Psoas muscle (tissue), 7 donors: ENCODE measurements at regions not wholly inside any gene's neighbourhood (a gene's known extent, or its start where the extent isn't known, plus 50 kb on each side); places are given as distances from the start of the nearest gene placed in this dataset.

ENCODE experiments used
- ATAC-seq, 4 donors: fragments of 200-7000 bp; cut with Tn5 transposase; one replicate each; pipeline ENCODE4 v1.9.1; 2020; ENCODE audit warnings: moderate library complexity in 3 of 4, mild to moderate bottlenecking in 2 of 4
- DNase-seq, 2 donors: peaks; one replicate each; pipeline ENCODE4 v3.0.0-alpha.2; 2020
- H3K27ac ChIP-seq: fragments of 200-600 bp; one replicate; pipeline ENCODE4 v1.8.0; 2022
- H3K27me3 ChIP-seq, 3 donors: fragments of 200-600 bp in 1 of 3; one replicate each; pipeline versions ENCODE4 v1.6.1 to v1.8.0; 2013 to 2022; ENCODE audit warnings: low read length in 2 of 3, mild to moderate bottlenecking in 2 of 3, moderate library complexity in 1 of 3; ENCODE audit not compliant: insufficient read depth in 3 of 3
- H3K36me3 ChIP-seq, 2 donors: fragments of 200-600 bp in 1 of 2; one replicate each; pipeline versions ENCODE4 v1.6.1 to v1.8.0; 2013 to 2022; ENCODE audit warnings: low read depth in 1 of 2, mild to moderate bottlenecking in 1 of 2, moderate library complexity in 1 of 2; ENCODE audit not compliant: insufficient read depth in 1 of 2
- H3K4me1 ChIP-seq: fragments of 200-600 bp; one replicate; pipeline ENCODE4 v1.8.0; 2022
- H3K4me3 ChIP-seq: fragments of 200-600 bp; one replicate; pipeline ENCODE4 v1.8.0; 2022; ENCODE audit warnings: mild to moderate bottlenecking
- H3K9me3 ChIP-seq: fragments of 200-600 bp; one replicate; pipeline ENCODE4 v1.8.0; 2022
- whole genome bisulfite sequencing, 3 donors: extraction: QIAGEN DNeasy Blood & Tissue Kit; methylation state at CpG; one replicate each; pipeline versions ENCODE4 v1.1.6 to v1.1.7; 2013; 5-methylcytosine and 5-hydroxymethylcytosine counted together
- intact Hi-C, 2 donors: fragments of 100-400 bp; cut with DNase I; formaldehyde crosslinking; loops; one replicate each; pipeline versions ENCODE4 v1.11.0 to v1.14.2; 2022
- TF ChIP-seq, protein P1 (sequence below): fragments of 200-600 bp; IDR thresholded peaks from one replicate; pipeline ENCODE4 v1.8.0; 2022; ENCODE audit warnings: antibody characterized with exemption
- donor health status: healthy with polysubstance abuse.
- donor health status: DM: no; HTN: no; CAD: no; lungs with moderate emphysema.
- donor health status: Bipolar disorder and iron deficiency.
- donor health status: healthy.
- donor health status: DM: yes; HTN: yes; CAD: no.
- donor health status: DM: no; HTN: no; CAD: no.
- donor health status: DM: yes; HTN: yes; CAD: no.

DNA sequence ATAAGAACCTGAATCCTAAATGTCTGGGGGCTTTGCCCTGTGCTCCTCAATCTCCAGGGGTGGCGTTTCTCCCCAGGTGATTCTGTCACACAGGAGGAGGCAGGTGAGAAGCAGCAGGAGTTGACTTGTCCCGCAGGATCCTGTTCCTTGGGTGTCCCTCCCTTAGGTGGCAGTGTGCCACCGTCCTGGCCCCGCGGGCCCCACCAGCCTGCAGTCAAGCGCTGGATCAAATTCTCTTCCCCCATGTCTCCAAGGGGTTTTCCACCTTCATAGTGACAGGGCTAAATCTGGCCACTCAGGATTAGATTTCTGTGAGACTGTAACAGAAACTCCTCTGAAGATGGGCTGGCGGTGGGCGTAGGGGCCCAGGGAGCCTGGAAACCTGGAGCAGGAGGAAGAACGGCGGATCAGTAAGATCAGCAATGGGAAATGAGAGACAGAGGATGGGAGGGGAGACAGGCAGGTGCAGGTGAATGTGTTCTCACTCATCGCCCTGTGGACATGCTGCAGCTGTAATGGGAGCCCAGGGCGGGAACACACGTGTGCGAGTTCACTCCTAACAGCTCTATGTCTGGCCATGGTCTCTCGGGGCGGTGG, 329.2 kb upstream of the COBL start:
- TF ChIP-seq, protein P1, sequence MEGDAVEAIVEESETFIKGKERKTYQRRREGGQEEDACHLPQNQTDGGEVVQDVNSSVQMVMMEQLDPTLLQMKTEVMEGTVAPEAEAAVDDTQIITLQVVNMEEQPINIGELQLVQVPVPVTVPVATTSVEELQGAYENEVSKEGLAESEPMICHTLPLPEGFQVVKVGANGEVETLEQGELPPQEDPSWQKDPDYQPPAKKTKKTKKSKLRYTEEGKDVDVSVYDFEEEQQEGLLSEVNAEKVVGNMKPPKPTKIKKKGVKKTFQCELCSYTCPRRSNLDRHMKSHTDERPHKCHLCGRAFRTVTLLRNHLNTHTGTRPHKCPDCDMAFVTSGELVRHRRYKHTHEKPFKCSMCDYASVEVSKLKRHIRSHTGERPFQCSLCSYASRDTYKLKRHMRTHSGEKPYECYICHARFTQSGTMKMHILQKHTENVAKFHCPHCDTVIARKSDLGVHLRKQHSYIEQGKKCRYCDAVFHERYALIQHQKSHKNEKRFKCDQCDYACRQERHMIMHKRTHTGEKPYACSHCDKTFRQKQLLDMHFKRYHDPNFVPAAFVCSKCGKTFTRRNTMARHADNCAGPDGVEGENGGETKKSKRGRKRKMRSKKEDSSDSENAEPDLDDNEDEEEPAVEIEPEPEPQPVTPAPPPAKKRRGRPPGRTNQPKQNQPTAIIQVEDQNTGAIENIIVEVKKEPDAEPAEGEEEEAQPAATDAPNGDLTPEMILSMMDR = no peak
- Histone ChIP-seq H3K4me1 (no peaks in the 10 kb centered on the region), H3K36me3 (no peaks in the 10 kb centered on the region), H3K27me3 (no peaks in the 10 kb centered on the region), H3K4me3 (no peak overlapping the region), H3K9me3 (no peaks in the 10 kb centered on the region), H3K27ac (no peak overlapping the region)
- DNase-seq (no peak), ATAC-seq (no peak)
- 83 to 86% (median 85%) methylated on average over 16 of the region's 16 CpGs for WGBS, 3 donors
- intact Hi-C loops = no loop called here

- ATAC-seq = no peak
- Histone ChIP-seq H3K9me3 (no peaks in the 10 kb centered on the region), H3K4me1 (no peaks in the 10 kb centered on the region), H3K4me3 (no peak overlapping the region), H3K27me3 (no peaks in the 10 kb centered on the region), H3K36me3 (no peaks in the 10 kb centered on the region), H3K27ac (no peak overlapping the region)
- TF ChIP-seq, protein P1 = no peak
- intact Hi-C loops = no loop called here
- no peak for DNase-seq
- 66 to 72% (median 66%) methylated on average over 11 of the region's 11 CpGs for WGBS, 3 donors
Measured at GRCh38 chr7:51645255-51645654, 328.6 kb upstream of the COBL start.

DNA sequence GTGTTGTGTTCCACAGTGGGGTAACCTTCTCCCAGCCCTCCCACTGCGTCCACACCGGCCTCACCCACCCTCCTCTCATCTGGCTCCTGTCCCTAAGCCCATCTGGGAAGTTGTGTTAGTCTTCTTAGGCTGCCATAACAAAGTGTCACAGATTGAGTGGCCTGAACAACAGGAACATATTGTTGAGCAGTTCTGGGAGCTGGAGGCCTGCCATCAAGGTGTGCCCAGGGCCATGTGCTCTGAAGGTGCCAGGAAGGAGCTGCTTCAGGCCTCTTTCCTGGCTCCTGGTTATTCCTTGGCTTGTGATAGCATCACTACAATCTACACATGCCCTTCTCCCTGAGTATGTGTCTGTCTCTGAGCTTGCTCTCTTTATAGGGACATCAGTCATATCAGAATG, 327.6 kb upstream of the COBL start:
- no peaks in the 10 kb centered on the region for H3K36me3 ChIP-seq
- WGBS, 3 donors = 71 to 88% (median 83%) methylated on average over 2 of the region's 2 CpGs
- TF ChIP-seq, protein P1 = no peak
- H3K4me1 ChIP-seq = no peaks in the 10 kb centered on the region
- no peak overlapping the region for H3K4me3 ChIP-seq
- intact Hi-C loops = no loop called here
- no peak for ATAC-seq
- H3K27me3 ChIP-seq = no peaks in the 10 kb centered on the region
- DNase-seq = no peak
- H3K27ac ChIP-seq = no peak overlapping the region
- no peaks in the 10 kb centered on the region for H3K9me3 ChIP-seq

- 65 to 69% (median 67%) methylated on average over 9 of the region's 9 CpGs for WGBS, 3 donors
Measured at GRCh38 chr7:51640841-51641240, 324.2 kb upstream of the COBL start.

More at GRCh38 chr7:51640841-51641240, 324.2 kb upstream of the COBL start:
- Histone ChIP-seq H3K4me1 (no peaks in the 10 kb centered on the region), H3K27ac (no peak overlapping the region), H3K27me3 (no peaks in the 10 kb centered on the region), H3K36me3 (no peaks in the 10 kb centered on the region), H3K4me3 (no peak overlapping the region), H3K9me3 (no peaks in the 10 kb centered on the region)
- DNase-seq (no peak), ATAC-seq (no peak)
- intact Hi-C loops = no loop called here
- TF ChIP-seq, protein P1 = no peak
